HepG2 (cell line): ENCODE measurements at regions not wholly inside any gene's neighbourhood (a gene's known extent, or its start where the extent isn't known, plus 50 kb on each side); places are given as distances from the start of the nearest gene placed in this dataset.

Experiments used
- ATAC-seq: fragments of 200-7000 bp; cut with Tn5 transposase; 3 replicates; pipeline ENCODE4 v1.9.1; 2020; ENCODE audit warnings: mild to moderate bottlenecking, moderate library complexity
- BruUV-seq: library from RNA; stranded (reverse); fragments of 400-500 nt; replicated peaks from 2 replicates; lab custom pipeline; 2021; lab: Mats Ljungman, UMichigan
- CTCF ChIA-PET: fragments of 300-600 bp; formaldehyde crosslinking; extraction: SDS; loops from one replicate; lab custom pipeline; 2021; ENCODE audit warnings: low total read pairs, inconsistent platforms, low intra/inter-chr PET ratio; lab: Yijun Ruan, JAX
- POLR2A ChIA-PET: fragments of 350-600 bp; sonication (Branson Sonifier 250); formaldehyde crosslinking; loops from one replicate; lab custom pipeline; 2020; ENCODE audit warnings: antibody characterized with exemption, inconsistent platforms; lab: Yijun Ruan, JAX
- DNase-seq: peaks from one replicate; pipeline ENCODE4 v3.0.0-alpha.2; 2015; ENCODE audit warnings: low spot score
- FAIRE-seq: peaks from 3 replicates; lab custom pipeline; 2011; peaks lifted over from hg19 to GRCh38; lab: Jason Lieb, UNC
- H2AFZ ChIP-seq: one replicate; pipeline ENCODE4 v1.6.1; 2011; ENCODE audit warnings: low read length, inconsistent platforms
- H3K27ac ChIP-seq: fragments of 300-600 bp; 3 replicates; pipeline ENCODE4 v1.8.0; 2011; ENCODE audit warnings: mixed run types, mild to moderate bottlenecking, mixed read lengths, low read length, inconsistent platforms; ENCODE audit not compliant: insufficient read depth; ENCODE audit errors: extremely low read length
- H3K27me3 ChIP-seq, 2 experiments: fragments of 200-600 bp in 1 of 2; 2 replicates in 1 of 2; 3 replicates in 1 of 2; pipeline versions ENCODE4 v1.6.0 to v1.8.0; 2011; ENCODE audit warnings: low read length in 2 of 2, mild to moderate bottlenecking in 2 of 2, moderate library complexity in 2 of 2, inconsistent platforms in 1 of 2; ENCODE audit not compliant: insufficient read depth in 2 of 2, control insufficient read depth in 1 of 2
- H3K36me3 ChIP-seq, 2 experiments: fragments of 200-600 bp in 1 of 2; replicated peaks in 1 of 2; 2 replicates in 1 of 2; 3 replicates in 1 of 2; pipeline versions ENCODE4 v1.5.1 to v1.8.0; 2011; ENCODE audit warnings: low read length in 2 of 2, inconsistent platforms in 1 of 2; ENCODE audit not compliant: insufficient read depth in 2 of 2, control insufficient read depth in 1 of 2
- H3K4me1 ChIP-seq: 2 replicates; pipeline ENCODE4 v1.5.1; 2012; ENCODE audit warnings: low read length, inconsistent platforms; ENCODE audit not compliant: insufficient read depth
- H3K4me2 ChIP-seq: 2 replicates; pipeline ENCODE4 v1.6.0; 2011; ENCODE audit warnings: low read depth, low read length, inconsistent platforms
- H3K4me3 ChIP-seq, 3 experiments: fragments of 200-600 bp in 1 of 3; sonication (generic), shearing (Covaris generic) in 1 of 3; replicated peaks in 1 of 3; 2 replicates each; pipeline ENCODE4 v1.5.1; 2011 to 2016; ENCODE audit warnings: low read length in 3 of 3, inconsistent platforms in 2 of 3, low read depth in 2 of 3, mild to moderate bottlenecking in 2 of 3, control low read depth in 1 of 3, mixed read lengths in 1 of 3; ENCODE audit not compliant: insufficient read depth in 1 of 3
- H3K79me2 ChIP-seq: one replicate; pipeline ENCODE4 v1.6.1; 2011; ENCODE audit warnings: low read length, inconsistent platforms; ENCODE audit not compliant: insufficient read depth
- H3K9ac ChIP-seq: 2 replicates; pipeline ENCODE4 v1.6.0; 2011; ENCODE audit warnings: mild to moderate bottlenecking, low read depth, low read length, inconsistent platforms; ENCODE audit not compliant: insufficient read depth
- H3K9me3 ChIP-seq: 2 replicates; pipeline ENCODE4 v1.5.1; 2012; ENCODE audit warnings: mild to moderate bottlenecking, low read length
- H4K20me1 ChIP-seq: 2 replicates; pipeline ENCODE4 v1.6.0; 2011; ENCODE audit warnings: inconsistent platforms, mild to moderate bottlenecking, low read length, moderate library complexity; ENCODE audit not compliant: insufficient read depth
- CREM ChIP-seq, 2 experiments: sonication (generic) in 1 of 2; formaldehyde crosslinking in 1 of 2; IDR thresholded peaks; 2 replicates each; pipeline versions ENCODE4 v1.4.0 to v1.6.1; 2016 to 2020; ENCODE audit warnings: antibody characterized with exemption in 1 of 2, mild to moderate bottlenecking in 1 of 2, missing genetic modification reagents in 1 of 2
- FOSL2 ChIP-seq: sonication (generic); formaldehyde crosslinking; IDR thresholded peaks from 2 replicates; pipeline ENCODE4 v1.4.0; 2020; ENCODE audit warnings: missing genetic modification reagents
- MED13 ChIP-seq: sonication (generic); formaldehyde crosslinking; IDR thresholded peaks from 2 replicates; pipeline ENCODE4 v1.5.0; 2020; ENCODE audit warnings: missing genetic modification reagents
- NFIC ChIP-seq: IDR thresholded peaks from 2 replicates; pipeline ENCODE4 v1.6.1; 2012; ENCODE audit warnings: mild to moderate bottlenecking, low read length, inconsistent platforms
- PHF21A ChIP-seq: sonication (generic); formaldehyde crosslinking; IDR thresholded peaks from 2 replicates; pipeline ENCODE4 v1.5.0; 2020; ENCODE audit warnings: mild to moderate bottlenecking, missing genetic modification reagents
- RAD51 ChIP-seq: fragments of 450-650 bp; IDR thresholded peaks from 2 replicates; pipeline ENCODE4 v1.6.1; 2016; ENCODE audit warnings: borderline replicate concordance
- TCF7 ChIP-seq: sonication (generic); IDR thresholded peaks from 2 replicates; pipeline ENCODE4 v1.6.1; 2016; ENCODE audit warnings: antibody characterized with exemption, low read depth
- ZNF44 ChIP-seq: sonication (generic); formaldehyde crosslinking; IDR thresholded peaks from 2 replicates; pipeline ENCODE4 v1.5.1; 2020; ENCODE audit warnings: mild to moderate bottlenecking, missing genetic modification reagents
- ZNF569 ChIP-seq: sonication (generic); formaldehyde crosslinking; IDR thresholded peaks from 2 replicates; pipeline ENCODE4 v1.5.0; 2020; ENCODE audit warnings: mild to moderate bottlenecking, missing genetic modification reagents, moderate library complexity, borderline replicate concordance
- ZNF619 ChIP-seq: sonication (generic); formaldehyde crosslinking; IDR thresholded peaks from 2 replicates; pipeline ENCODE4 v1.4.0; 2020; ENCODE audit warnings: mild to moderate bottlenecking, missing genetic modification reagents
- in situ Hi-C: cut with HindIII; loops from 2 replicates; pipeline ENCODE4 v1.10.0; 2017; ENCODE audit warnings: low pct_unique_long_range_greater_than_20kb; ENCODE audit not compliant: extremely low pct_ligation_motif_present
- intact Hi-C: fragments of 100-400 bp; cut with micrococcal nuclease; formaldehyde crosslinking; loops from one replicate; pipeline ENCODE4 v1.10.0; 2022; ENCODE audit not compliant: unreplicated experiment
- TF ChIP-seq, protein P1 (sequence below): sonication (generic); formaldehyde crosslinking; IDR thresholded peaks from 2 replicates; pipeline ENCODE4 v1.5.1; 2020; ENCODE audit warnings: missing genetic modification reagents, mild to moderate bottlenecking, borderline replicate concordance

DNA sequence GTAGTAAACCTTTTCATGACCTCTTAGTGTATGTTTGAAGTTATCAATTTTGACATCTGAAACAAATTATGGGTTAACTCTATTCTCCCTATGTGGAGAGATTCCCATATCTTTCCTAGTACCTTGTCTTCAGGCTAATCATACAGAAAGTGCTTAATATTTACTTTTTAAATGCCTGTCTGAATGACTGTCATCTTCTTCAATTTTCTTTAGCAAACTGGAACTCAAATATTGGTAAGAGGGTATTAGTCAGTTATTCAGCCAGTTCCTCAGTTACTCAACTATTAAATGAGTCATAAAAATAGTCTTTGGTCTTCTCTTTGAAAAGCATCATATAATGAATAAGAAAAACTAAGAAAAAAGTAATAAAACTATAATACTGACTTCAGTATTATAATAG, 1038.0 kb upstream of the PIK3C3 start:
- ATAC-seq (no peak), DNase-seq (no peak), FAIRE-seq (no peak)
- Histone ChIP-seq H3K9me3 (no peaks in the 10 kb centered on the region), H3K27ac (no peak overlapping the region), H2AFZ (no peak overlapping the region), H4K20me1 (no peaks in the 10 kb centered on the region), H3K79me2 (no peaks in the 10 kb centered on the region), H3K4me2 (no peak overlapping the region), H3K9ac (no peak overlapping the region), H3K4me3 (no peak overlapping the region), H3K27me3 (no peaks in the 10 kb centered on the region; a peak in 1 of 5 replicates), H3K36me3 (no peaks in the 10 kb centered on the region), H3K4me1 (no peaks in the 10 kb centered on the region)
- TF ChIP-seq, protein P1, sequence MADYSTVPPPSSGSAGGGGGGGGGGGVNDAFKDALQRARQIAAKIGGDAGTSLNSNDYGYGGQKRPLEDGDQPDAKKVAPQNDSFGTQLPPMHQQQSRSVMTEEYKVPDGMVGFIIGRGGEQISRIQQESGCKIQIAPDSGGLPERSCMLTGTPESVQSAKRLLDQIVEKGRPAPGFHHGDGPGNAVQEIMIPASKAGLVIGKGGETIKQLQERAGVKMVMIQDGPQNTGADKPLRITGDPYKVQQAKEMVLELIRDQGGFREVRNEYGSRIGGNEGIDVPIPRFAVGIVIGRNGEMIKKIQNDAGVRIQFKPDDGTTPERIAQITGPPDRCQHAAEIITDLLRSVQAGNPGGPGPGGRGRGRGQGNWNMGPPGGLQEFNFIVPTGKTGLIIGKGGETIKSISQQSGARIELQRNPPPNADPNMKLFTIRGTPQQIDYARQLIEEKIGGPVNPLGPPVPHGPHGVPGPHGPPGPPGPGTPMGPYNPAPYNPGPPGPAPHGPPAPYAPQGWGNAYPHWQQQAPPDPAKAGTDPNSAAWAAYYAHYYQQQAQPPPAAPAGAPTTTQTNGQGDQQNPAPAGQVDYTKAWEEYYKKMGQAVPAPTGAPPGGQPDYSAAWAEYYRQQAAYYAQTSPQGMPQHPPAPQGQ (CRISPR knock-in tag), result no peak
- TF ChIP-seq ZNF619 (CRISPR knock-in tag), result no peak
- TF ChIP-seq FOSL2 (CRISPR knock-in tag), result no peak
- no peak for TF ChIP-seq ZNF569 (CRISPR knock-in tag)
- TF ChIP-seq RAD51, result no peak
- TF ChIP-seq TCF7, result no peak
- no peak for TF ChIP-seq CREM (IDR thresholded peaks at IDR 0.05)
- no peak for TF ChIP-seq CREM (CRISPR knock-in tag; IDR thresholded peaks at IDR 0.05)
- TF ChIP-seq PHF21A (CRISPR knock-in tag), result no peak
- TF ChIP-seq MED13 (CRISPR knock-in tag), result no peak
- TF ChIP-seq NFIC, result no peak
- TF ChIP-seq ZNF44 (CRISPR knock-in tag), result no peak
- POLR2A ChIA-PET, result no interaction called here
- BruUV-seq, result no TSS peak
- in situ Hi-C loops (no loop called here), intact Hi-C loops (no loop called here)
- CTCF ChIA-PET, result no interaction called here
